Left lobe of liver (tissue), 2 donors: ENCODE measurements at regions not wholly inside any gene's neighbourhood (a gene's known extent, or its start where the extent isn't known, plus 50 kb on each side); places are given as distances from the start of the nearest gene placed in this dataset.

Experiments
- ATAC-seq: fragments of 200-7000 bp; cut with Tn5 transposase; one replicate; pipeline ENCODE4 v1.9.1; 2020; ENCODE audit warnings: mild to moderate bottlenecking, moderate library complexity
- DNase-seq: peaks from one replicate; pipeline ENCODE4 v3.0.0-alpha.2; 2020; ENCODE audit warnings: low spot score
- donor health status: DM: no; HTN: no; CAD: no; lungs with moderate emphysema.
- donor health status: DM: no; HTN: yes; CAD: no.

- DNase-seq (no peak), ATAC-seq (peak; percentile 74)
Observed at GRCh38 chr14:34247605-34248004, 214.4 kb downstream of the SPTSSA start.

- ATAC-seq (no peak), DNase-seq (no peak)
Observed at GRCh38 chr14:34246206-34246605, 215.8 kb downstream of the SPTSSA start.

- DNase-seq (no peak), ATAC-seq (no peak)
Observed at GRCh38 chr14:34243401-34243800, 218.6 kb downstream of the SPTSSA start.

- ATAC-seq (no peak), DNase-seq (no peak)
Observed at GRCh38 chr14:34243001-34243400, 219.0 kb downstream of the SPTSSA start.

- ATAC-seq = no peak
- DNase-seq = no peak
Observed at GRCh38 chr14:34241185-34241711, 220.8 kb downstream of the SPTSSA start.

- DNase-seq = no peak
- no peak for ATAC-seq
Observed at GRCh38 chr14:34238610-34239009, 223.4 kb downstream of the SPTSSA start.

- no peak for ATAC-seq
- no peak for DNase-seq
Observed at GRCh38 chr14:34237677-34238076, 224.4 kb downstream of the SPTSSA start.

GRCh38 chr14:34237081-34237480 lies 225.0 kb downstream of the SPTSSA start:
- ATAC-seq = no peak
- no peak for DNase-seq

- DNase-seq (no peak), ATAC-seq (no peak)
Observed at GRCh38 chr14:34235643-34236300, 226.3 kb downstream of the SPTSSA start.

- no peak for DNase-seq
- ATAC-seq = no peak
Observed at GRCh38 chr14:34234258-34234657, 227.8 kb downstream of the SPTSSA start.

GRCh38 chr14:34233619-34234018 lies 228.4 kb downstream of the SPTSSA start:
- DNase-seq = no peak
- no peak for ATAC-seq

GRCh38 chr14:34232790-34233189 lies 229.2 kb downstream of the SPTSSA start:
- ATAC-seq (no peak), DNase-seq (no peak)

GRCh38 chr14:34231626-34232025 lies 230.4 kb downstream of the SPTSSA start:
- ATAC-seq (no peak), DNase-seq (no peak)

- DNase-seq (no peak), ATAC-seq (no peak)
Observed at GRCh38 chr14:34229140-34229539, 232.9 kb downstream of the SPTSSA start.

GRCh38 chr14:34228650-34228976 lies 233.4 kb downstream of the SPTSSA start:
- no peak for DNase-seq
- ATAC-seq = no peak

GRCh38 chr14:34227834-34228649 lies 234.0 kb downstream of the SPTSSA start:
- peak; percentile 57 for DNase-seq
- ATAC-seq = peak; percentile 100

- no peak for ATAC-seq
- no peak for DNase-seq
Observed at GRCh38 chr14:34224221-34224620, 237.8 kb downstream of the SPTSSA start.

- no peak for ATAC-seq
- DNase-seq = no peak
Observed at GRCh38 chr14:34223373-34224148, 238.5 kb downstream of the SPTSSA start.

- no peak for ATAC-seq
Observed at GRCh38 chr14:34222867-34223266, 239.2 kb downstream of the SPTSSA start.

GRCh38 chr14:34222122-34222521 lies 239.9 kb downstream of the SPTSSA start:
- no peak for ATAC-seq
- no peak for DNase-seq

More at GRCh38 chr14:34222867-34223266, 239.2 kb downstream of the SPTSSA start:
- no peak for DNase-seq

- DNase-seq = no peak
- no peak for ATAC-seq
Observed at GRCh38 chr14:34220921-34221320, 241.1 kb downstream of the SPTSSA start.

- ATAC-seq (no peak), DNase-seq (no peak)
Observed at GRCh38 chr14:34220378-34220706, 241.7 kb downstream of the SPTSSA start.
